ENCODE measurements at regions not wholly inside any gene's neighbourhood (a gene's known extent, or its start where the extent isn't known, plus 50 kb on each side); places are given as distances from the start of the nearest gene placed in this dataset.
"Not testable (repeated sequence)": the region's sequence is repeated elsewhere in the genome, so short reads cannot be mapped to it uniquely, and the experiment has no call there.

DNA sequence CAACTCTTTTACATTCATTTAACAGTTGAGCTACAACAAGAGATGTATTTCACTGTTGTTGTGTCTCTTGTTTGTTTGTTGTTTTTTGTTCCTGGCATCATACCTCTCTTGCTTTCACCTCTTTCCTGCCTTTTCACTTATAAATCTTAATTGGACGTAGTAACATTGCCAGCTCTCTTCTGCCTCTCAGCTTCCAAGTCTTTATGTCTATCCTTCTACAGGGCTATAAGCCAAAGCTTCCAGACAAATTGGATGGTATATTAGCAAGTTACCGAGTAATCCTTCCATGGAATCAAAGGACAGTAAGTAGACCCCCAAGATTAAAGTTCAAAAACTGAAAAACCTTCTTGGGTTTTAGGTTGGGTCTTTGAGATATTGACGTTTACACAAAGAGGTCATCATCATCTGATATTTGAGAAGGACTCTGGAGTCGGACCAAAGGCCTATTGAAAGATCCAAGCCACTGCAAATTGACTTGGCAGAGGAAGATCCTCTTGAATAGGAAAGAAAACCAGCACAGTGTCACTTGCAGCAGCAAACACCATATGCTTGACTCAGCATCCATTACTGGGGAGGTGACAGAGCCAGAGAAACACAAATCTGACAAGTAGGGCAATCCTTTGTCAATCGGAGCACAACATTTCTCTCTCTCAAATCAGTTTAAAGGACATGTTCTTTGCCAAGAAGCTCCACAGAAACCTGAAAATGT lies 648.5 kb upstream of the NR2F2 start:
- no peak for DNase-seq

DNA sequence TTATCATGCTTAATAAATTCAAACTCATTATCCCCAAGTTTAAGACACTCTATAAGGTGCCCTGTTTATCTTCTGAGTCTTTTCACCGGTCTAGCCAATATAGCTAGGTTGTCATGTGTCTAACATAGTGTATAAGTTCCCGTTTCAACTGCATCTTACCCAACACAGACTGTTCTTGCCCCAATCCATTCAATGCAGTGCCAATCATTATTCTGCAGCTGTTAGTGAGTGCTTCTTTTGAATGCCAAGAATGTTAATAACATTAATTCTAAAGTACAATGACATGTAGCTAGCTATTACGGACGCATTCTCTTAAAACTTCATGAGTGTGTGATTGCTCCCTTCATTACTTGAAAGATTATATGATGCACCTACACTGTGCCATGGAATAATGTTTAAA lies 646.4 kb upstream of the NR2F2 start:
- no peak for DNase-seq

GRCh38 chr15:95684693-95685115 lies 645.8 kb upstream of the NR2F2 start:
- no peak for DNase-seq

GRCh38 chr15:95687061-95687460 lies 643.4 kb upstream of the NR2F2 start:
- no peak for DNase-seq

DNA sequence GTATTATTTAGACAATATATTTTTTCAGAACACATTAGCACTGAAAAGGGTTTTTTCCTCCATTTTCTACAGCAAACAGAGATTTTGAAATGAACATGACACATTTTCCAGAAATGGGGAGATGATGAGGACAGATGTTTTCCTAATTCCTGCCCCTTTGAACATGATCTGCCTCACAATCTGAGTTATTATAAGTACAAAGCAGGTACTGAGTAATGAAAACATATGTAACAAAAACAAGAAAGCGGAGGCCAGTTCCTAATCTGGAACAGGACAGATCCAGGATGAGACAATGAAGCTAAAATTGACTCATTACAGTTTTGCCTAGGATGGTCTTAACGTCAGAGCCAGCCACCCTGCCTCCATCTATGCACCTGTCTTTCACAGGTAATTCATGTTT lies 642.8 kb upstream of the NR2F2 start:
- DNase-seq: no peak

- no peak for DNase-seq
Observed at GRCh38 chr15:95690631-95691340, 639.7 kb upstream of the NR2F2 start.

DNA sequence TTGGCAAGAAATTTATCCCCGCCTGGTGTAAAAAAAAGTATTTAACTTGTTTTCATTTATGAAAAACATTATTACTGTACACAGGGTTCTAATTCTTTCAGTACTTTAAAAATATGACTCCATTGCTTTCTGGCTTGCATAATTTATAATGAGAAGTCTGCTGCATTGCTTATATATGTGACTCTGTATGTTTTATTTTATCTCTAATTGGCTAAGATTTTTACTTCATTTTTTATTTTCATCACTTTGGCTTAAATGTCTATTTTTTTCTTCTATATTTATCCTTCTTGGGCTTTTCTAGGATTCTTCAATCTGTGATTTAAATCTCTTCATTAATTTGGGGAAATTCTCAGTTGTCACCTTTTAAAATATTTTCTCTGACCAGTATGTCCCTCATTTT lies 636.6 kb upstream of the NR2F2 start:
- DNase-seq: no peak

DNA sequence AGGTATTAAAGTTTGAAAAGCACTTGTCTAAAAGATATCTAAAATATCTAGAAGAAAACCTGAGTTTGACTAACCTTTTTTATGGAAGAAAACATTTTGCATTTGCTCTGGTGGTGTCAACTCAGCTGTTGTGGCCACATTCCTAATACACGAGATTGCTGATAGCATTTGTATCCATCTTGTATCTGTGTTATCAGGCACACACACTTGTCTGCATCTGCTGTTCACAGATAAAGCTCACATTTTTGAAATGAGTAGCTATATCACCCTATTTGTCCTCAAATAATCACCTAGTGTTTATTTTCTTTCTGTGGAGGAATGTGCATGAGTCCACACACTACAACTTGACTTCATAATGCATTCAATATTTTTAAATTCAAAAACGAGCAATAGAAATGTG lies 632.3 kb upstream of the NR2F2 start:
- no peak for DNase-seq

DNA sequence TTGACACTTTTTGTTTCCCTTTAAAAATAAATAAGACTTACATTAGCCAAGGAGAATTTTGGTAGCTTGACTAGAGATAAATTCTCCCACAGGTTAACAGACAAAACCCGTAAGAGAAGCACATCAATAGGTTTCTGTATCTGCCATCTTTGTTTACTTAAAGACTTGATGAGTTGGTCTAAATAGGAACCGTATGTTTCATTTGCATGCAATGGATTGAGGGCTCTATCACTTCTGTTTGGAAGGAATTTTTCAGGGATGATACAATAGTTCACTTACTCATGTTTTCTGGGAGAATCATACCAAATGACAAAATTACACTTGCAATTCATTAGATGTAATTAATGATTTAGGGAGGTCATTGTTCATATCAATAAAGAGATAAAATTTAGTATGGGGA lies 631.5 kb upstream of the NR2F2 start:
- DNase-seq: no peak

DNA sequence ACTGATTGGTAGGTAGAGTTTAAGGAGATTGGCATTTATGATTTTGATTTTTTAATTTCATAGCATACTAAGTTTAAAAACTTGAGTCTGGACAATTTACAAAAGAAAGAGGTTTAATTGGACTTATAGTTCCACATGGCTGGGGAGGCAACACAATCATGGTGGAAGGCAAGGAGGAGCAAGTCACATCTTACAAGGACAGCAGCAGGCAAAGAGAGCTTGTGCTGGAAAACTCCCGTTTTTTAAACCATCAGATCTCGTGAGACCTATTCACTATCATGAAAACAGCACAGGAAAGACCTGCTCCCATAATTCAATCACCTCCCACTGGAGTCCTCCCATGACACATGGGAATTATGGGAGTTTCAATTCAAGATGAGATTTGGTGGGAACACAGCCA lies 630.9 kb upstream of the NR2F2 start:
- no peak for DNase-seq

DNA sequence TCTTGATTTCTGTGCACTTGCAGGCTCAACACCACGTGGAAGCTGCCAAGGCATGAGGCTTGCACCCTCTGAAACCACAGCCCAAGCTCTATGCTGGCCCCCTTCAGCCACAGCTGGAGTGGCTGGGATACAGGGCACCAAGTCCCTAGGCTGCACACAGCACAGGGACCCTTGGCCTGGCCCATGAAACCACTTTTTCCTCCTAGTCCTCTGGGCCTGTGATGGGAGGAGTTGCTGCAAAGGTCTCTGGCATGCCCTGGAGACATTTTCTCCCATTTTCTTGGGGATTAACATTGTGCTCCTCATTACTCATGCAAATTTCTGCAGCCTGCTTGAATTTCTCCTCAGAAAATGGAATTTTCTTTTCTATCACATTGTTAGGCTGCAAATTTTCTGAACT lies 629.8 kb upstream of the NR2F2 start:
- not testable (repeated sequence) for DNase-seq

DNA sequence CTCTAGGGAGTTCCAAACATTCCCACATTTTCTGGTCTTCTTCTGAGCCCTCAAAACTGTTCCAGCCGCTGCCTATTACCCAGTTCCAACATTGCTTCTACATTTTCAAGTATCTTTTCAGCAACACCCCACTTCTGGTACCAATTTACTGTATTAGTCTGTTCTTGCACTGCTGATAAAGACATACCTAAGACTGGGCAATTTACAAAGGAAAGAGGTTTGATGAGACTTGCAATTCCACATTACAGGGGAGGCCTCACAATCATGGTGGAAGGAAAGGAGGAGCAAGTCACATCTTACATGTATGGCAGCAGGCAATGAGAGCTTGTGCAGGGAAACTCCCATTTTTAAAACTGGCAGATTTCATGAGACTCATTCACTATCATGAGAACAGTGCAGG lies 629.1 kb upstream of the NR2F2 start:
- no peak for DNase-seq

DNA sequence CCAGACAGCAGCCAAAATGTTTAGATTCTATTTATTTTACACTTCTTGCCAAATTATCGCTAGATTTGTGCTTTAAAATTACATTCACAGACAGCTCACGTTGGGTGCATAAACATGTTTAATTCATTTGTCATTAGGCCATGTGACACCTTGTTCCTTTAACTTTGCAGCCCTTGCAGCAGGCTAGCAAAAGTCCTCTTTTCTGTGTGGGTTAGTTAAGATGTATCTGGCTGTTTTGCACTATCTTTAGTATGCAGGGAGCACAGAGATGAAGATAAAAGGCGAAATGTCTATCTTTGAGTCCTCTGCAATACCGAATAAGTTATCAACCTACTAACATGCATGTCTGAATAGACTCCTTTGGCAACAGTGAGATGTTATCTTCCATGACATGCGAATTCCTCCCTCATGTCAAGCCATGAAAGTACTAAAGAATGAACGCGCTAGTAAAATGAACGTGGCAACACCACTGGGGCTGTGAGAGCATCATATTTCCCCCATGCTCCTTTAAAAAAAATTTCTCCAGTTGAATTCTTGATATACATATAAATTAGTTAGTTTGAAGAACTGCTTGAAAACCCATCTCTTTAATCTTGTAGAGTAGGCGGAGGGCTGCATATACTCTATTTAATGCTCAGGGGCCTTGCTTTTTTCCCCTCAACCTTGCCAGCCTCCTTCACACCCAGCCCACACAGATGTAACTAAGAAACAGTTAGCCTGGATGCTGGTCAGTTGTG lies 620.4 kb upstream of the NR2F2 start:
- DNase-seq: no peak

DNA sequence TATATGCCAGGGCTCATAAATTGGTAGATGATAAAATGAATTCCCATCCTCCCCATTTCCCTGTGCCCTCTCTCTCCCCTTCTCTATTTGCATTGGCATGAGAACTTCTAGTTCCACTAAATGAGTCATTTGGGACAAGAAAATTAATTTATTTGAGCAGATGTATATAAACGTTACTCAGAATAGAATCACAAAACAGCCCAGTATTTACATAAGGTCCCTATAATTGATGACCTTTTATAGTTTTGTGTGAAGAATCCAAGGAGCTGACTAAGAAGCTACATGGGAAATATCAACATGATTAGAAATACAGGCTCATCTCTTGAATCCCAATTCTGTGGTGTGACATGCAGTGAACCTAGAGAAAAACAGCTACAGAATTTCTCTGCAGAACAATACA lies 617.7 kb upstream of the NR2F2 start:
- DNase-seq: no peak

DNA sequence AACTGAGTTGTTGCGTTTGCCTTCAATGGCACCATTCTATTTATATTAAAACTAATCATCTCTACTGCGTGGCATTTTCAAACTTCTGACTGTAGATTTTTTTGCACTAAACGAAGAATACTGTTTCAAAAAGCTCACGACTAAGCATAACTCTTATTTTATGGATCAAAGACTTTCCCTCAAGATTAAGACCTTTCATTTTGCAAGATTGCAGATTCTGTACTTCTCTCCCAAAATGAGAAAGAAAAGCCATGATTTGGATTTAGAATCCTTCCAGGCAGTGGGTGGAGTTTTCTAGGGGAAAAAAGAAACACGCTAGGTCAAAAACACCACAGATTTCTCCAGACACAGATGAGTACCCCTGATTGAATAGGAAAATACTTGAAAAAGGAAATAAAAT lies 617.2 kb upstream of the NR2F2 start:
- DNase-seq: no peak

DNA sequence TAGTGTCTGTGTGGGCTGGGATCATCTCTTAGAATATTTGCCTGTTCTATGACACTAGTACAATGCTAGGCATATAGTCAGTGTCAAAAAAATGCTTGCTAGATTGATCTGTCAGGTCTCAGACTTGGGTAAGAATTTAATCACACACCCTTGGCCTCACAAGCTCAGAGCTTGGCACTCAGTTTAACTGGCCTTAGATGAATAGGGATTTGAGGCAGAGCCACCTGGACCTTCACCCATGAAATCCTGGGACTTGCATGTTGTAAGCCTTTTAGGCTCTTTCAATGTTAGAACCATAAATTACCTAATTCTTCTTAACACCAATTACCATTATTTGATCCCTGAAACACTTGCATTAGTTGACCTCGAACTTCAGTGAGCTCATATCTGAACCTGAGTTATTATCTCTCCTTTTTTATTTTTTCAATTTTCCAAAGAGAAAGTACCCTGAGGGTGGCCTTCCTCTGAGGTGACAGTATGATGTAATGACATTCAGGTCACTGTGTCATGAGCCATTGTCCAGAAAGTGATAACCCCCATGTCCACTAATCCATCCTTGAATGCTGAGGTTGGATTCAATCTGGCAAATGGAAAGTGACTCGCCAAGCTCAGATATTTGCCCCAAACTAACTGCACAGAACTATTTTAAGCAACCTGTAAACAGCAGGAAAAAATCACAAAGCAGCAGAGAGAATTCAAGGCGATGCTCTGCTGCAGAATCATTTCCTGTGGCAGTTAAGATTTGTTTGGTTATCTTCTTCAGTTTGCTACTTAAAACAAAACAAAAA lies 615.2 kb upstream of the NR2F2 start:
- no peak for DNase-seq

DNA sequence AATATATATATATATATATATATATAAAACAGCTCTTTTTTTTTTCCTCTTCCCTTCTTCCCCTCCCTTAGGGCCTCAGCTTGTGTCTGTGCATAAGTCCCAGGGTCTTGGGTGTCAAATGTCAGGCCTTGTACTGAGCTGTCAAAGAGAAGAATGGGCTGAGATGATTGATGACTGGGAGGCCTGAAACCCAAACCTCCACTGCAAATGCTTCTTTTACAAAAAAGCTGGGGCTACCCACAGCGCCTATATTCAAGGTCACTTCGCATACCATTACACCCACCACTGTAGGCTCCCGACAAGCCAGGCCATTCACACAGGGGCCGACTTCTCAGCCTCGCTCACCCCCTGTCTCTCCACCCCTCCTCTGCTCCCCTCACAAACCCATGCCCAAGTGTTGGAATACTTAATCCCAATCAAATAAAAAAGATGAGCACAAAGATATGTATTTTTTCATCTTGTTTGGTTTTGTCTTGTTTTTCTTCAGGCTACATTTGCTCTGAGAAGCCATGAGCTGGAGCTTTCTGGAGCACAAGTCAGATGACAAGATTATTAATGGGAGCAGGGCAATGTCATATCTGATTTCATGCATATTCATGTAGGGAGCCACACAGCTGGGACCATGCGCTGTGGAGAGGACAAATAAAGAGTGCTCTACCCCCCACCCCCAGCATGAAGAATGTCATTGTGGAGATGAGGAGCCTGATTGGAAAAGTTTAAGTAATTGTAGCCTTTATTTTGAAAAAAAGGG lies 614.4 kb upstream of the NR2F2 start:
- no peak for DNase-seq

- no peak for DNase-seq
Observed at GRCh38 chr15:95716708-95717107, 613.8 kb upstream of the NR2F2 start.

GRCh38 chr15:95718441-95718840 lies 612.1 kb upstream of the NR2F2 start:
- DNase-seq: no peak

DNA sequence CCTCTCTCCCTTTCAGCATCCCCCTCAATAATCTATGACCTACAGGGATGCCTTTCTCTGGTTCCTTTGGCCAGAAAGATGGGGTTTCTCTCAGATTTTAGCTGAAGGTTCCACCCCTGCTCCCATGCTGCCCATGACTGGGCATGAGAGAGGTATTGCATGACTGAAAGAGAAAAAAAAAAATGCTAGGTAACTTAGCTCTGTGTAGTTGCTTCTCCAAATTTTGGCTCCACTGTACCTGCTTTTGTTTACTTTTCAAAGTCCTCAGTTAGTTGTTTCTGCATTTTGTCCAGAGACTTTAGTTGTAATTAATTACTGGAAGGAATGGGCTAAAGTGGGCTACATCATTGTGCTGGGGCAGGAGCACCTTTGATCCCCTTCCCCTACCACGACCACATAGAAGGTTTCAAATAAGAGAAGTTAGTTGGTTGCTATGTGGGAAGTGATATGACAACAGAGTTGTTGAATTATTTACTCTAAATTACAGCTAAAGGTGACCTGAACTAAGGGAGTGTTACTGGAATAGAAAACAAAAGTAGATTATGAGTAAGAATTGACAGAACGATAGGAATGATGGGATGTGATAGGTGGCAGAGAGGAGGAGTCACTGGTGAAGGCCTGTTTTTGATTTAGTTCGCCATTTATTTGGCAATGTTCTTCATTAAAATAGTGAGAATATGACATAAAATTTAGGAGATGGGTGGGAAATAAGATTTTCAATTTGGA lies 605.4 kb upstream of the NR2F2 start:
- no peak for DNase-seq

- no peak for DNase-seq
Observed at GRCh38 chr15:95726891-95727290, 603.6 kb upstream of the NR2F2 start.

DNA sequence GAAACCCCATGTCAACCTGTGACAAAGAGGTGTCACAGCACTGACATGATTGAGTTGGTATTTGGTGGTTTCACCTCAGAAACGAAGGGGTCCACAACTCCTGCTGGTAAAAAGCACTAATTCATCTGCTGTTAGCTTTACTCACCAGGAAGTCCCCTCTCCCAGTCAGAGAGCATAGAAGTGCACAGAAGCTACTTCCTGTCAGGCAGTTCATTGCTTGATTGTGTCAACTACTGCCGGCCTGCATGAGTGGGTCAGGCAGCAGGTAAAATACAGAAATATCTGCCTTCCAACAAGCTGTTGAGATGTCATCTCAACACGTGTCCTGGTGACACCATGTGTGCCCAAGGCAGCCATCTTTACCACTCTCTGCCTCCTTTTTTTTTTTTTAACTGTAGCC lies 596.6 kb upstream of the NR2F2 start:
- no peak for DNase-seq

Data from activated effector memory CD4-positive, alpha-beta T cell treated with anti-CD3 and anti-CD28 coated beads, Interleukin-2, amount 50 U/mL, for 16 hours (primary cell).